DOHH2 (cell line): ENCODE measurements at regions not wholly inside any gene's neighbourhood (a gene's known extent, or its start where the extent isn't known, plus 50 kb on each side); places are given as distances from the start of the nearest gene placed in this dataset.

ENCODE experiments used
- H3F3A ChIP-seq: fragments of 200-600 bp; sonication (generic), shearing (Covaris generic); 2 replicates; pipeline ENCODE4 v1.6.0; 2016; ENCODE audit warnings: antibody characterized with exemption, mild to moderate bottlenecking; ENCODE audit not compliant: control insufficient read depth, insufficient read depth
- H3K27ac ChIP-seq: fragments of 200-600 bp; sonication (generic); 2 replicates; pipeline ENCODE4 v1.5.1; 2014; ENCODE audit warnings: low read depth, mild to moderate bottlenecking, low read length, moderate library complexity
- H3K27me3 ChIP-seq: fragments of 200-600 bp; sonication (generic); 2 replicates; pipeline ENCODE4 v1.6.1; 2014; ENCODE audit warnings: mild to moderate bottlenecking, low read length, mixed read lengths; ENCODE audit not compliant: control insufficient read depth
- H3K36me3 ChIP-seq: fragments of 200-600 bp; sonication (generic); 2 replicates; pipeline ENCODE4 v1.6.1; 2014; ENCODE audit warnings: mild to moderate bottlenecking, low read length, moderate library complexity, mixed read lengths; ENCODE audit not compliant: control insufficient read depth
- H3K4me1 ChIP-seq: fragments of 200-600 bp; sonication (generic); 2 replicates; pipeline ENCODE4 v1.6.1; 2014; ENCODE audit warnings: mild to moderate bottlenecking, low read length, mixed read lengths; ENCODE audit not compliant: control insufficient read depth
- H3K4me2 ChIP-seq: fragments of 200-600 bp; sonication (generic); 2 replicates; pipeline ENCODE4 v1.6.0; 2014; ENCODE audit warnings: mild to moderate bottlenecking, low read length, moderate library complexity
- H3K4me3 ChIP-seq: fragments of 200-600 bp; sonication (generic); 2 replicates; pipeline ENCODE4 v1.5.1; 2014; ENCODE audit warnings: mild to moderate bottlenecking, low read length, mixed read lengths
- H3K79me2 ChIP-seq: fragments of 200-600 bp; sonication (generic); 2 replicates; pipeline ENCODE4 v1.6.1; 2014; ENCODE audit warnings: mild to moderate bottlenecking, low read length, mixed read lengths; ENCODE audit not compliant: control insufficient read depth
- H3K9me2 ChIP-seq: fragments of 200-600 bp; sonication (generic); replicated peaks from 2 replicates; pipeline ENCODE4 v1.6.1; 2014; ENCODE audit warnings: mild to moderate bottlenecking, low read length, mixed read lengths; ENCODE audit not compliant: control insufficient read depth
- H3K9me3 ChIP-seq: fragments of 200-600 bp; sonication (generic); 2 replicates; pipeline ENCODE4 v1.6.1; 2014; ENCODE audit warnings: antibody characterized with exemption, low read length, mixed read lengths; ENCODE audit not compliant: control insufficient read depth, insufficient read depth
- H4K20me1 ChIP-seq: fragments of 200-600 bp; sonication (generic); 2 replicates; pipeline ENCODE4 v1.6.0; 2014; ENCODE audit warnings: low read depth, mild to moderate bottlenecking, antibody characterized with exemption, low read length, moderate library complexity; ENCODE audit not compliant: control insufficient read depth, insufficient read depth
- EZH2phosphoT487 ChIP-seq: fragments of 200-600 bp; sonication (generic); IDR thresholded peaks from 2 replicates; pipeline ENCODE4 v1.6.1; 2017; ENCODE audit warnings: borderline replicate concordance, mild to moderate bottlenecking, antibody characterized with exemption, low read length, moderate library complexity, mixed read lengths
- TF ChIP-seq, protein P1 (sequence below): fragments of 200-600 bp; sonication (generic); IDR thresholded peaks from one replicate; pipeline ENCODE4 v1.5.1; 2014; ENCODE audit warnings: antibody characterized with exemption, mild to moderate bottlenecking, low read depth, low read length; ENCODE audit not compliant: poor library complexity, severe bottlenecking

DNA sequence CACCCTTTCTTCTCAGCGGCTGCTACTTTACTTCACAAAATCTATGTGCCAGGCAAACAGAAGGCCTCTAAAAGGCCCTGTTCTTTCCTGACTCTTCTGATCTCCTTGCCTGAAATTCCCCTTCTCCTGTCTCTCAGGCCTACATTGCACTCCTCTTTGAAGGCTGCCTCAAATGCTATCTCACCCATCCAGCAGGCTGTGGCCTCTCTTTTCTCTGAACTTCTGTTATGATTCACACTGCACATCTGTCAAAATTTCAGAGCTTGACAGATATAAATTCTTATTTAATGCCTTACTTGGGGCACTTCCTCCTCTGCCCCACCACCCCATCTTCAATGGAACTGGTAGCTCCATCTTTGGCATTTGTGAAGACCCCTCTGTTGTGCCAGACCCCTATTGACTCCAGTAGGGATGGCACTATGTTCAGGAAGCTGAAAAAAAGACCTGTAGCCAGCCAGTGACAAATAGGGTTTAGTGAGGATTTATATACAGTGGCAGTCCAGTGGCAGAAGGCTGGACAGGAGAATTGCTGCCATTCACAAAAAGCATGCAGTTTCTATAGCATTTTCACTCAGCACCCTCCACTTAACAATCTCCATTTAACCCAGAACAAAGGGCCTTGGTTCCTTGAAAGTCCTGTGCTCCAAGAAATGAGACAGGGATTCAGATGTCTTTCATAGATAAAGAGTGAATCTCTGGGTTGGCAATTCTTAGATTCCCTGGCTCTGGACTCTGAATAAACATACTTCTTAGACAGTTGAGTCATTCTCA lies 415.8 kb upstream of the GRM7 start:
- H3K27ac ChIP-seq: no peak overlapping the region
- H3K27me3 ChIP-seq: no peaks in the 10 kb centered on the region
- H3K79me2 ChIP-seq: no peaks in the 10 kb centered on the region
- no peaks in the 10 kb centered on the region for H3K9me3 ChIP-seq
- H3K4me3 ChIP-seq: no peak overlapping the region
- no peaks in the 10 kb centered on the region for H4K20me1 ChIP-seq
- no peak overlapping the region for H3K4me2 ChIP-seq
- H3F3A ChIP-seq: no peaks in the 10 kb centered on the region
- no peaks in the 10 kb centered on the region for H3K9me2 ChIP-seq
- no peaks in the 10 kb centered on the region for H3K36me3 ChIP-seq
- TF ChIP-seq EZH2phosphoT487: no peak
- TF ChIP-seq, protein P1, sequence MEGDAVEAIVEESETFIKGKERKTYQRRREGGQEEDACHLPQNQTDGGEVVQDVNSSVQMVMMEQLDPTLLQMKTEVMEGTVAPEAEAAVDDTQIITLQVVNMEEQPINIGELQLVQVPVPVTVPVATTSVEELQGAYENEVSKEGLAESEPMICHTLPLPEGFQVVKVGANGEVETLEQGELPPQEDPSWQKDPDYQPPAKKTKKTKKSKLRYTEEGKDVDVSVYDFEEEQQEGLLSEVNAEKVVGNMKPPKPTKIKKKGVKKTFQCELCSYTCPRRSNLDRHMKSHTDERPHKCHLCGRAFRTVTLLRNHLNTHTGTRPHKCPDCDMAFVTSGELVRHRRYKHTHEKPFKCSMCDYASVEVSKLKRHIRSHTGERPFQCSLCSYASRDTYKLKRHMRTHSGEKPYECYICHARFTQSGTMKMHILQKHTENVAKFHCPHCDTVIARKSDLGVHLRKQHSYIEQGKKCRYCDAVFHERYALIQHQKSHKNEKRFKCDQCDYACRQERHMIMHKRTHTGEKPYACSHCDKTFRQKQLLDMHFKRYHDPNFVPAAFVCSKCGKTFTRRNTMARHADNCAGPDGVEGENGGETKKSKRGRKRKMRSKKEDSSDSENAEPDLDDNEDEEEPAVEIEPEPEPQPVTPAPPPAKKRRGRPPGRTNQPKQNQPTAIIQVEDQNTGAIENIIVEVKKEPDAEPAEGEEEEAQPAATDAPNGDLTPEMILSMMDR: no peak
- no peaks in the 10 kb centered on the region for H3K4me1 ChIP-seq

DNA sequence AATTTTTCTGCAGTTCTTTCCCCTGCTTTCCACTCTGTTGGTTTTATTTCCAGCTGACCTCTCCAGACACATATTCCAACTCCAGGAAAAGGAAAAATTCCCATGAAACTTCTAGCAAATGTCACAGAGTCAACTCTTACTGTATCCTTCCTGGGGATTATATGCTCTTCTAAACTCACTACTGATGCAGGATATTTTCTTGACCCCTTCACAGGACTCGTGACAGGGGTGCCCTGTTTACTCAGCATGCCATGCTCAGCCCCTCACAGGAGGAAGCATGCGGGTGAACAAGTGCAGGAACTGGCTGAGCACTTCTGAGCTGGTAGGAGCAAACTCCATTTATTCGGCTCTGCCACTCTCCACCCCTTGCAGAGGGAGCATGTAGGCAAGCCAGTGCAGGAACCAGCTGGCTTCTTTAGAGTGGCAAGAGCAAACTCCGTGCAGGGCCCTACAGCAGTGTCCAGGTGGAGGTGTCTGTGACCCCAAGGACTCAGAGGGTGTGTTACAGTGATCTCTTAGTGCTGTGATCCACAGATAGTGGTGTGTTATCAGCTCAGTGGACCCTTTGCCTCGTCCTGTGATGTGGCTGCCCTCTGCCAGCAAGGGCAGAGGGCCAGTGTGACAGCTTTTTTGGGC lies 413.6 kb upstream of the GRM7 start:
- H3K9me2 ChIP-seq: no peaks in the 10 kb centered on the region
- H3K4me1 ChIP-seq: no peaks in the 10 kb centered on the region
- TF ChIP-seq EZH2phosphoT487: no peak
- TF ChIP-seq, protein P1: no peak
- no peaks in the 10 kb centered on the region for H3K79me2 ChIP-seq
- no peaks in the 10 kb centered on the region for H3K27me3 ChIP-seq
- H3F3A ChIP-seq: no peaks in the 10 kb centered on the region
- no peak overlapping the region for H3K4me3 ChIP-seq
- no peaks in the 10 kb centered on the region for H3K36me3 ChIP-seq
- H3K4me2 ChIP-seq: no peak overlapping the region
- no peaks in the 10 kb centered on the region for H3K9me3 ChIP-seq
- no peaks in the 10 kb centered on the region for H4K20me1 ChIP-seq
- H3K27ac ChIP-seq: no peak overlapping the region

DNA sequence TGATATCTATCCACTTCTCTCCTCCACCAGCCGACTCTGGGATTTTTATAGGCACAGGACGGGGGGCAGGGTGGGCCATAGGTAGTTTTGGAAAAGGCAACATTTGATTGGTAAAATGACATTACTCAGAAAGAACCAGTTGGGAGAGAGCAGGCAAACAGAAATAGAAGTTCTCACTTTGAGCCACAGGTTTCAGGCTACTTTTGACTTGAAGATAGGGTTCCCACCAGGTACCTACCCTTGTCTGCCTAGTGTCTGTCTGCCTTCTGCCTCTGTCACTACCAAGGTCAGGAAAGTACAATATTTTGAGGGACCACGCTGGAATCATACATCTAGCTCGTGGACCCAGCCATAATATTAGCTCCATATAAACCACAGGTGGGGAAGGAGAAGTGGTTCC lies 412.9 kb upstream of the GRM7 start:
- Histone ChIP-seq H3K9me3 (no peaks in the 10 kb centered on the region), H3F3A (no peaks in the 10 kb centered on the region), H3K4me2 (no peak overlapping the region), H3K27me3 (no peaks in the 10 kb centered on the region), H4K20me1 (no peaks in the 10 kb centered on the region), H3K4me1 (no peaks in the 10 kb centered on the region), H3K79me2 (no peaks in the 10 kb centered on the region), H3K9me2 (no peaks in the 10 kb centered on the region), H3K36me3 (no peaks in the 10 kb centered on the region), H3K4me3 (no peak overlapping the region), H3K27ac (no peak overlapping the region)
- TF ChIP-seq, protein P1: no peak
- TF ChIP-seq EZH2phosphoT487: no peak
